ENCODE measurements at regions not wholly inside any gene's neighbourhood (a gene's known extent, or its start where the extent isn't known, plus 50 kb on each side); places are given as distances from the start of the nearest gene placed in this dataset.

DNA sequence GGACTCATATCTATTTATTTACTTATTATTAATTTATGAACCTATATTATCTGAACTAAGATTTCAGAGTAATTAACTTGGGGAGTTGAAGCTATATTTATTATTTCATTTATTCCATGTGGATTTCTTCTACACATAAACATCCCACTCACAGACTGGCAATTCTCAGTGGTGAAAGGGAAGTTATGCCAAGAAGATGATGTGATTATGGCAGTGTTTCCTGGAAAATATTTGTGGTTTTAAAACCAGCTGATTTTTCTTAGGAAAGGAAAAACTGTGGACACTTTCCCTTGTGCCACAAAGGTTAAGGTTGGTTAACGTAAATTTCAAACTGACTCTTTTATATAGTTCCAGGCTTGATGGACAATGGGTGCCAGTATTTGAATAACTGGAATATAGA, 513.1 kb downstream of the SLITRK6 start:
- TF ChIP-seq CTCF (IDR thresholded peaks at IDR 0.05) (no peak), EZH2 (IDR thresholded peaks at IDR 0.05; ENCODE audit: borderline replicate concordance, insufficient read depth, low read depth, low read length, poor library complexity, severe bottlenecking) (no peak)

Data from B cell (primary cell).